Kidney epithelial cell (primary cell): ENCODE measurements at regions not wholly inside any gene's neighbourhood (a gene's known extent, or its start where the extent isn't known, plus 50 kb on each side); places are given as distances from the start of the nearest gene placed in this dataset.

Source experiments
- DNase-seq: peaks from one replicate; pipeline ENCODE4 v3.0.0-alpha.2; 2010; ENCODE audit warnings: low read depth
- H3K27me3 ChIP-seq: 2 replicates; pipeline ENCODE4 v1.6.0; 2011; ENCODE audit warnings: low read length; ENCODE audit not compliant: control insufficient read depth, insufficient read depth
- H3K36me3 ChIP-seq: 2 replicates; pipeline ENCODE4 v1.5.1; 2011; ENCODE audit warnings: low read length; ENCODE audit not compliant: control insufficient read depth, insufficient read depth
- H3K4me3 ChIP-seq: 2 replicates; pipeline ENCODE4 v1.5.1; 2011; ENCODE audit warnings: low read depth, mild to moderate bottlenecking, control low read depth, low read length
- CTCF ChIP-seq: IDR thresholded peaks from 2 replicates; pipeline ENCODE4 v1.5.1; 2011; ENCODE audit warnings: mild to moderate bottlenecking, moderate library complexity, low read length, control low read depth, inconsistent platforms; ENCODE audit not compliant: insufficient read depth, poor library complexity, severe bottlenecking

- Histone ChIP-seq H3K4me3 (no peak overlapping the region), H3K27me3 (no peaks in the 10 kb centered on the region), H3K36me3 (no peaks in the 10 kb centered on the region)
- DNase-seq, result no peak
- TF ChIP-seq CTCF, result no peak
These were observed 317.5 kb downstream of the BCL11B start for GRCh38 chr14:98954349-98955000.

DNA sequence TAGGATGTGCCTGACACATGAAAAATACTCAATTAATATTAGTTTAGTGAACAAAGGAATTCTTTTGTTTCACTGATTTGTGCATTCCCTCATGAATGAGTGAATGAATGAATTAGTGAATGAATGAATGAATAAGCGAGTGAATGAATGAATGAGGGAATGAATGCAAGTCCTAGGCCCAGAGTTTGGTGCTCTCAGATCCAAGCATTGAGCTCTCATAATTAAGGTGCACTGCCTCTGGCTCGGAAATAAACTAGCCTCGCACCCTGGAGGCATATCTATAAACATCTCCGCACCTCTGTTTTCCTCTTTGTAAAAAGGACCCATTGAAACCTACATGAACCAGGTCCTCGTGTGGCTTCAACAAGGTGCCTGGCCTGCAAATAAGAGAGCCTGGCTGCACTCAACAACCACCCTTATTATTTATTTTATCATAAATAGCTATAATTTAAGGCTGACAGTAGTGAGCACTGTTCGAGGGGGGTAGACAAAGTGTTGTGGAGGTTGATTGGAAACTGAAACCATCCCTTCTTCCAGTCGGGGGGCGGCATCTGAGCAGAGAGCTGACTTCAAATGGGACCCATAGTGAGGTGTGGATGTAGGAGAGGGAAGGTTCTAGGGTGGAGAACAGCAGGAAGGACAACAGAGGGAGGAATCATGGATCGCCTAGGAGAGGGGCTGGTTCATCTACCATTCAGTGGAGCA is 316.8 kb downstream of the BCL11B start:
- Histone ChIP-seq H3K4me3 (no peak overlapping the region), H3K27me3 (peaks cover 3% of the 10 kb centered on the region), H3K36me3 (no peaks in the 10 kb centered on the region)
- no peak for DNase-seq
- no peak for TF ChIP-seq CTCF

DNA sequence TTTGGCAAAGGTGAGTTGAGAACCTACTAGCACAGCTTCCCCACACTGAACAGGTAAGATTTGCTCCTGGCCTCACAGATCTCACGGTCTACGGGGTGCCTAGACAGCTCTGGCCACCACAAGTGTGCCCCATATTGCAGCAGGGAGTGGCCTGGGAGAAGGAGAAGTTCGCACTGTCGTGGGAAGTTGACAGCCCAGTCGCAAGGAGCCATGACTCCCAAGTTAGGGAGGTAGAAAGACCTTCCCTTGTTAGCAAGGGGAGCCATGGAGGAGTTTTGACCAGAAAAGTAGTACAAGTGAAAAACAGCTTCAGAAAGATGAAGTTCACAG is 316.3 kb downstream of the BCL11B start:
- Histone ChIP-seq H3K36me3 (no peaks in the 10 kb centered on the region), H3K27me3 (peaks cover 3% of the 10 kb centered on the region), H3K4me3 (no peak overlapping the region)
- no peak for TF ChIP-seq CTCF
- DNase-seq, result no peak

GRCh38 chr14:98956181-98956580 is 315.8 kb downstream of the BCL11B start:
- H3K27me3 ChIP-seq, result peaks cover 3% of the 10 kb centered on the region
- DNase-seq, result no peak
- no peak for TF ChIP-seq CTCF
- no peaks in the 10 kb centered on the region for H3K36me3 ChIP-seq
- H3K4me3 ChIP-seq, result no peak overlapping the region

GRCh38 chr14:98956661-98957060 is 315.3 kb downstream of the BCL11B start:
- H3K36me3 ChIP-seq, result no peaks in the 10 kb centered on the region
- H3K4me3 ChIP-seq, result no peak overlapping the region
- no peak for TF ChIP-seq CTCF
- H3K27me3 ChIP-seq, result peaks cover 3% of the 10 kb centered on the region
- no peak for DNase-seq
